Ectodermal cell (in vitro differentiated cells): ENCODE measurements at regions not wholly inside any gene's neighbourhood (a gene's known extent, or its start where the extent isn't known, plus 50 kb on each side); places are given as distances from the start of the nearest gene placed in this dataset.
"Not testable (repeated sequence)": the region's sequence is repeated elsewhere in the genome, so short reads cannot be mapped to it uniquely, and the experiment has no call there.

Source experiments
- H3K27ac ChIP-seq: 2 replicates; pipeline ENCODE4 v1.7.0; 2013; ENCODE audit warnings: mild to moderate bottlenecking, low read depth, low read length; ENCODE audit not compliant: insufficient read depth, poor library complexity, severe bottlenecking
- H3K27me3 ChIP-seq: 2 replicates; pipeline ENCODE4 v1.7.0; 2013; ENCODE audit warnings: mild to moderate bottlenecking, low read length; ENCODE audit not compliant: insufficient read depth, control insufficient read depth, poor library complexity, severe bottlenecking
- H3K36me3 ChIP-seq: one replicate; pipeline ENCODE4 v1.7.0; 2013; ENCODE audit warnings: low read length; ENCODE audit not compliant: control insufficient read depth, insufficient read depth
- H3K4me1 ChIP-seq: one replicate; pipeline ENCODE4 v1.7.0; 2013; ENCODE audit warnings: low read length; ENCODE audit not compliant: control insufficient read depth, insufficient read depth
- H3K4me3 ChIP-seq: 2 replicates; pipeline ENCODE4 v1.7.0; 2013; ENCODE audit warnings: low read depth, low read length, control low read depth; ENCODE audit not compliant: insufficient read depth
- H3K9me3 ChIP-seq: 2 replicates; pipeline ENCODE4 v1.7.0; 2013; ENCODE audit warnings: mild to moderate bottlenecking, low read length, moderate library complexity; ENCODE audit not compliant: control insufficient read depth
- WGBS, 2 experiments: methylation state at CpG; one replicate each; pipeline ENCODE4 v1.1.7; 2013; ENCODE audit warnings: missing lambda C conversion rate in 2 of 2; 5-methylcytosine and 5-hydroxymethylcytosine counted together

GRCh38 chr7:153765869-153766268, 286.3 kb upstream of the DPP6 start:
- H3K36me3 ChIP-seq, H3K9me3 ChIP-seq, H3K4me3 ChIP-seq, H3K27ac ChIP-seq, H3K27me3 ChIP-seq, H3K4me1 ChIP-seq: not testable (repeated sequence)
- WGBS, 2 experiments: 89 to 100% methylated on average over 3 of the region's 3 CpGs

- WGBS, 2 experiments: no CpG with 5 or more reads among the region's 1 CpG
- not testable (repeated sequence) for H3K9me3 ChIP-seq, H3K4me1 ChIP-seq, H3K4me3 ChIP-seq, H3K36me3 ChIP-seq, H3K27me3 ChIP-seq, H3K27ac ChIP-seq
Observed at GRCh38 chr7:153766926-153767325, 285.3 kb upstream of the DPP6 start.

- Histone ChIP-seq H3K36me3 (no peaks in the 10 kb centered on the region), H3K4me1 (no peaks in the 10 kb centered on the region), H3K27me3 (no peaks in the 10 kb centered on the region), H3K4me3 (no peak overlapping the region), H3K9me3 (no peaks in the 10 kb centered on the region), H3K27ac (no peak overlapping the region)
- WGBS, 2 experiments: 82% methylated on average over 2 of the region's 3 CpGs; no CpG with 5 or more reads in 1 of the 2 experiments
Observed at GRCh38 chr7:153772966-153773365, 279.2 kb upstream of the DPP6 start.

- not testable (repeated sequence) for H3K36me3 ChIP-seq, H3K4me3 ChIP-seq, H3K4me1 ChIP-seq, H3K27me3 ChIP-seq, H3K27ac ChIP-seq, H3K9me3 ChIP-seq
Observed at GRCh38 chr7:153776940-153777339, 275.3 kb upstream of the DPP6 start.

GRCh38 chr7:153797363-153797762, 254.8 kb upstream of the DPP6 start:
- not testable (repeated sequence) for H3K27ac ChIP-seq, H3K27me3 ChIP-seq, H3K9me3 ChIP-seq, H3K4me3 ChIP-seq, H3K36me3 ChIP-seq, H3K4me1 ChIP-seq

GRCh38 chr7:153808117-153808516, 244.1 kb upstream of the DPP6 start:
- Histone ChIP-seq H3K4me3 (no peak overlapping the region), H3K4me1 (no peaks in the 10 kb centered on the region), H3K9me3 (peaks cover 2% of the 10 kb centered on the region), H3K27ac (no peak overlapping the region), H3K27me3 (no peaks in the 10 kb centered on the region), H3K36me3 (no peaks in the 10 kb centered on the region)
- 89 to 90% methylated on average over 11 of the region's 12 CpGs for WGBS, 2 experiments

- H3K27me3 ChIP-seq: no peaks in the 10 kb centered on the region
- no peaks in the 10 kb centered on the region for H3K4me1 ChIP-seq
- H3K27ac ChIP-seq: no peak overlapping the region
- no peaks in the 10 kb centered on the region for H3K36me3 ChIP-seq
- WGBS, 2 experiments: 69 to 71% methylated on average over 9 of the region's 9 CpGs
- no peak overlapping the region for H3K4me3 ChIP-seq
- peaks cover 5% of the 10 kb centered on the region for H3K9me3 ChIP-seq
Observed at GRCh38 chr7:153829525-153829924, 222.7 kb upstream of the DPP6 start.

GRCh38 chr7:153832160-153832559, 220.0 kb upstream of the DPP6 start:
- H3K9me3 ChIP-seq: peaks cover 5% of the 10 kb centered on the region
- H3K27me3 ChIP-seq: no peaks in the 10 kb centered on the region
- H3K4me1 ChIP-seq: no peaks in the 10 kb centered on the region
- no peak overlapping the region for H3K4me3 ChIP-seq
- no peaks in the 10 kb centered on the region for H3K36me3 ChIP-seq
- 78 to 81% methylated on average over 3 to 4 of the region's 4 CpGs for WGBS, 2 experiments
- H3K27ac ChIP-seq: no peak overlapping the region

GRCh38 chr7:153835103-153835502, 217.1 kb upstream of the DPP6 start:
- 67 to 86% methylated on average over 2 to 3 of the region's 4 CpGs for WGBS, 2 experiments
- Histone ChIP-seq H3K4me1 (no peaks in the 10 kb centered on the region), H3K27ac (no peak overlapping the region), H3K27me3 (no peaks in the 10 kb centered on the region), H3K9me3 (no peaks in the 10 kb centered on the region), H3K36me3 (no peaks in the 10 kb centered on the region), H3K4me3 (no peak overlapping the region)

GRCh38 chr7:153835712-153836265, 216.4 kb upstream of the DPP6 start:
- Histone ChIP-seq H3K9me3 (peaks cover 2% of the 10 kb centered on the region), H3K4me1 (no peaks in the 10 kb centered on the region), H3K36me3 (no peaks in the 10 kb centered on the region), H3K4me3 (no peak overlapping the region), H3K27me3 (no peaks in the 10 kb centered on the region), H3K27ac (no peak overlapping the region)
- 73 to 74% methylated on average over 7 of the region's 7 CpGs for WGBS, 2 experiments

- H3K27me3 ChIP-seq: no peaks in the 10 kb centered on the region
- H3K9me3 ChIP-seq: peaks cover 10% of the 10 kb centered on the region
- 49 to 61% methylated on average over 3 to 4 of the region's 4 CpGs for WGBS, 2 experiments
- no peak overlapping the region for H3K4me3 ChIP-seq
- no peaks in the 10 kb centered on the region for H3K4me1 ChIP-seq
- no peak overlapping the region for H3K27ac ChIP-seq
- no peaks in the 10 kb centered on the region for H3K36me3 ChIP-seq
Observed at GRCh38 chr7:153838591-153838990, 213.6 kb upstream of the DPP6 start.
